Activated T-cell treated with anti-CD3 and anti-CD28 coated beads, Interleukin-2, amount 50 U/mL, for 4 hours (primary cell): ENCODE measurements at regions not wholly inside any gene's neighbourhood (a gene's known extent, or its start where the extent isn't known, plus 50 kb on each side); places are given as distances from the start of the nearest gene placed in this dataset.

Experiments
- ATAC-seq, 2 donors: fragments of 200-7000 bp; cut with Tn5 transposase; one replicate each; pipeline ENCODE4 v1.10.0; 2021
- DNase-seq: peaks from one replicate; pipeline ENCODE4 v3.0.0-alpha.2; 2020
- H3K27me3 Mint-ChIP-seq: one replicate; pipeline ENCODE4 v1.8.0; 2021; ENCODE audit warnings: low read depth, mixed read lengths
- H3K36me3 Mint-ChIP-seq: one replicate; pipeline ENCODE4 v1.8.0; 2022; ENCODE audit warnings: mixed read lengths; ENCODE audit not compliant: insufficient read depth
- H3K4me1 Mint-ChIP-seq: one replicate; pipeline ENCODE4 v1.8.0; 2021; ENCODE audit warnings: low read depth, mixed read lengths
- H3K4me3 Mint-ChIP-seq: one replicate; pipeline ENCODE4 v1.8.0; 2021; ENCODE audit warnings: mild to moderate bottlenecking, moderate library complexity, mixed read lengths
- H3K9me3 Mint-ChIP-seq: one replicate; pipeline ENCODE4 v1.8.0; 2021; ENCODE audit warnings: mixed read lengths

DNA sequence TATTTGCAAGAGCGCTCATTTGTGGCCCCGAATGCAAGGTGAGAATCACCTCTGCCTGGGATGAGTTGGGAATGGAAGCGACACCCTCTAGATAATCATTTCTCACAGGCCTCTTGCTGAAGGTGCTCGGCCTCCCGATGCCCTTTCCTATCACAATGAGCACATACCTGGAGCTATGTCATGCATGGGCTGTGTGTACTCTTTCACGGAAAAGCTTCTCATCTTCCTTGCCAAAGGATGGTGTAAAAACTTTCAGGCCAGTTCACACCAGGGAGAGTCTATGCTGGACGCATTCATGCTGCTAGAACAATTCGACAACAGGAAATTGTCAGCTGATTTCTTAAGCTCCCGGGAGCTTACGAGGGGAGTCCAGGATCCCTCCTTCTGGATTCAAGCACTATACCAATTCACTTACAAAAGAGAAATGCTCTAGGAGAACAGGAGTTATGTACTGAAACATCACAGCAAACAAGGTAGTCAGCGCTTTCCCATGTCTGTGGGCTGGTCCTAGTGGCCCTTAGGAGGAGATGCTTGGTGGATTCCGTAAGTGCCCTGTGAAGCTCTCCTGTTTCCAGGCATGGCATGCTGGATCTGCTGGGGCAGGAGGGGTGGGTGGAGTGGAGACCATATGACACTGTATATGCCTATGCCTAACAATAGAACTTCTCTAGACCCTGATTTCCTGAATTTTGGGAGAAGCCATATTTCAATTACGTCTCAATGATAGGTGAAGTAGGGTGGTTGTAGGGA, 53.1 kb upstream of the B3GAT1 start:
- Mint-ChIP-seq H3K27me3 (peaks cover 24% of the 10 kb centered on the region), H3K4me1 (no peaks in the 10 kb centered on the region), H3K9me3 (no peaks in the 10 kb centered on the region), H3K36me3 (no peaks in the 10 kb centered on the region), H3K4me3 (no peak overlapping the region)
- no peak for DNase-seq
- no peak for ATAC-seq

DNA sequence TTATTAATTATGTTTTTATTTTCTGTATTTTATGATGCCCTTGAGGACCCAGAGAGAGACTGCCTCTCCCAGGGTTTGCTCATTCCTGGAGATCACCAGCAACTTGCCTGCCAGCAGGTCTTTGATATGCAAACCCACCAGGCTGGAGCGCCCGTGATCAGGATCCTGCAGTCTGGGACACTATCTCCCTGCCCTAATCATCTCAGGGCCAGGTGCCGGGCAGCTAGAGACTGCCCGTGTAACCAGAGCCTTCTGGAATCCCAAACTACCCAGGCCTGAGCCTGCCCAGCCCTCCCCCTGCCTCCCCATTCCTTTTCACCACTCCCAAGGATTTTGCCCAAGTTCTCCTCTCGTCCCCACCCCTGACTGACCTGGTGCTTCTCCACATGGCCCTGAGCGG, 52.2 kb upstream of the B3GAT1 start:
- peaks cover 24% of the 10 kb centered on the region for H3K27me3 Mint-ChIP-seq
- ATAC-seq: no peak
- DNase-seq: no peak
- no peaks in the 10 kb centered on the region for H3K9me3 Mint-ChIP-seq
- no peaks in the 10 kb centered on the region for H3K4me1 Mint-ChIP-seq
- H3K4me3 Mint-ChIP-seq: no peak overlapping the region
- H3K36me3 Mint-ChIP-seq: no peaks in the 10 kb centered on the region

DNA sequence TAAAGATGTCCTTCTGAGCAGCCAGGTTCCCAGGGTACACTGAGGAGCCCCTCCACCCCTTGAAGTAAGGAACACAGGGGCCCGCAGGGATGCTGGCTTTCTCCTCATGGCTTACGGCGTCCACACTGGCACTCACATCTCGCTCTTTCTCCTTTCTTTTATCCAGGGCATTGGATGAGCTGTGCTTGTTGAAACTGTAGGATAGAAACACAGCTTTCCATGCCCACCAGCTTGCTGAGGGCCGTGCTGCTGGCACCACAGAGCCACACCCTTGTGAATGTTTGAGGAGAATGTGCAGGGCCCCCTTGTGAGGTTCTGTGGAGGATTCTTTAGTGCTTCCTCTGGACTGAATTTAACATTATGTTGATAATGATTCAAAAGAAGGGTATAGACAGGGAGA, 51.7 kb upstream of the B3GAT1 start:
- H3K4me1 Mint-ChIP-seq: no peaks in the 10 kb centered on the region
- H3K27me3 Mint-ChIP-seq: peaks cover 24% of the 10 kb centered on the region
- no peaks in the 10 kb centered on the region for H3K36me3 Mint-ChIP-seq
- H3K4me3 Mint-ChIP-seq: no peak overlapping the region
- ATAC-seq (no peak), DNase-seq (no peak)
- H3K9me3 Mint-ChIP-seq: peaks cover 3% of the 10 kb centered on the region
